Peyer's patch (tissue), 4 donors: ENCODE measurements at regions not wholly inside any gene's neighbourhood (a gene's known extent, or its start where the extent isn't known, plus 50 kb on each side); places are given as distances from the start of the nearest gene placed in this dataset.

Experiments used
- CTCF ChIP-seq, 6 experiments: fragments of 450-650 bp in 4 of 6; fragments of 200-600 bp in 2 of 6; sonication (generic) in 1 of 6; IDR thresholded peaks; one replicate each; pipeline ENCODE4 v1.5.1; 2017 to 2019; ENCODE audit warnings: antibody characterized with exemption in 6 of 6, mild to moderate bottlenecking in 3 of 6, moderate library complexity in 1 of 6
- POLR2A ChIP-seq, 2 donors: fragments of 450-650 bp; IDR thresholded peaks; one replicate each; pipeline ENCODE4 v1.5.1; 2017; ENCODE audit warnings: antibody characterized with exemption in 2 of 2, mild to moderate bottlenecking in 2 of 2, moderate library complexity in 2 of 2

- TF ChIP-seq CTCF (IDR thresholded peaks at IDR 0.05) (no peak), POLR2A (IDR thresholded peaks at IDR 0.05) (no peak)
Observed at GRCh38 chr10:42690449-42691360, 52.3 kb upstream of the ZNF33B start.
